GM23248 (cell line): ENCODE measurements at regions not wholly inside any gene's neighbourhood (a gene's known extent, or its start where the extent isn't known, plus 50 kb on each side); places are given as distances from the start of the nearest gene placed in this dataset.

ENCODE experiments used
- EZH2 ChIP-seq: fragments of 200-600 bp; sonication (generic); IDR thresholded peaks from 2 replicates; pipeline ENCODE4 v1.6.1; 2018; ENCODE audit warnings: antibody characterized with exemption, mild to moderate bottlenecking; ENCODE audit not compliant: insufficient read depth, poor library complexity, severe bottlenecking
- EZH2phosphoT487 ChIP-seq: fragments of 200-600 bp; sonication (generic); IDR thresholded peaks from 2 replicates; pipeline ENCODE4 v1.6.1; 2018; ENCODE audit warnings: antibody characterized with exemption, moderate library complexity, mild to moderate bottlenecking, low read depth; ENCODE audit not compliant: insufficient read depth

DNA sequence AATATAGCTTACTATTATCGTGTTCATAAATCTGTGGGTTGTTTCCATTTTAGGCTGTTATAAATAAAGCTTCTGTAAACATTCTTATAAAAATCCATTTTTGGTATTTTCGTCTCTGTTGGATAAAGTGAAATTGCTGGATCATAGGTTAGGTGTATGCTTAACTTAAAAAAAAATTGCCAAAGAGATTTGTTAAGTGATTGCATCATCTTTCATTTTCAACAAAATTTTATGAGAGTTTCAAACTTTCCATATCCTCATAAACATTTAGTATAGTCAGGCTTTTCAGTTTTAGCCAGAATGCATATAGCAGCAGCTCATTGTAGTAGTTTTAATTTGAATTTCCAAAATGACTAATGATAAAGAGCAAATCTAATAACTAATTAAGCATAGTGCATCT, 146.7 kb upstream of the CNTN5 start:
- TF ChIP-seq EZH2: no peak
- no peak for TF ChIP-seq EZH2phosphoT487
